Panc1 (cell line): ENCODE measurements at regions not wholly inside any gene's neighbourhood (a gene's known extent, or its start where the extent isn't known, plus 50 kb on each side); places are given as distances from the start of the nearest gene placed in this dataset.

Experiments used
- ATAC-seq: fragments of 200-7000 bp; cut with Tn5 transposase; 2 replicates; pipeline ENCODE4 v1.9.1; 2020; ENCODE audit warnings: mild to moderate bottlenecking, moderate library complexity
- BruUV-seq: library from RNA; stranded (reverse); fragments of 400-500 nt; replicated peaks from 2 replicates; lab custom pipeline; 2021; lab: Mats Ljungman, UMichigan
- CTCF ChIA-PET: fragments of 300-600 bp; sonication (Branson Sonifier 250); formaldehyde crosslinking; loops from one replicate; lab custom pipeline; 2022; ENCODE audit warnings: antibody characterized with exemption; lab: Charles Lee
- POLR2A ChIA-PET: fragments of 300-600 bp; sonication (Branson Sonifier 250); formaldehyde crosslinking; loops from one replicate; lab custom pipeline; 2022; ENCODE audit warnings: antibody characterized with exemption; lab: Charles Lee
- DNase-seq: peaks from one replicate; pipeline ENCODE4 v3.0.0-alpha.2; 2010; ENCODE audit warnings: low read depth, low spot score
- H3K27ac ChIP-seq: 2 replicates; pipeline ENCODE4 v1.5.1; 2011; ENCODE audit warnings: mild to moderate bottlenecking, low read length, inconsistent platforms
- H3K27me3 ChIP-seq: fragments of 200-500 bp; sonication (Bioruptor generic); 2 replicates; pipeline ENCODE4 v1.6.0; 2014; ENCODE audit warnings: low read length, inconsistent platforms; ENCODE audit not compliant: control insufficient read depth, insufficient read depth
- H3K36me3 ChIP-seq: fragments of 200-500 bp; sonication (Bioruptor generic); 2 replicates; pipeline ENCODE4 v1.5.1; 2014; ENCODE audit warnings: inconsistent platforms, mild to moderate bottlenecking, low read length, moderate library complexity; ENCODE audit not compliant: control insufficient read depth, insufficient read depth
- H3K4me1 ChIP-seq: 2 replicates; pipeline ENCODE4 v1.5.1; 2011; ENCODE audit warnings: inconsistent platforms, mild to moderate bottlenecking, low read length, moderate library complexity; ENCODE audit not compliant: control insufficient read depth, insufficient read depth
- H3K4me3 ChIP-seq, 2 experiments: 2 replicates each; pipeline ENCODE4 v1.5.1; 2011 to 2012; ENCODE audit warnings: low read depth in 2 of 2, low read length in 2 of 2, mild to moderate bottlenecking in 2 of 2, inconsistent platforms in 1 of 2, moderate library complexity in 1 of 2
- H3K9me3 ChIP-seq: fragments of 200-500 bp; sonication (Bioruptor generic); 2 replicates; pipeline ENCODE4 v1.5.1; 2014; ENCODE audit warnings: low read depth, mild to moderate bottlenecking, inconsistent platforms, low read length, moderate library complexity; ENCODE audit not compliant: control insufficient read depth, insufficient read depth
- CTCF ChIP-seq: fragments of 450-650 bp; IDR thresholded peaks from 2 replicates; pipeline ENCODE4 v1.5.1; 2017; ENCODE audit warnings: mild to moderate bottlenecking
- POLR2AphosphoS5 ChIP-seq: IDR thresholded peaks from 2 replicates; pipeline ENCODE4 v1.6.1; 2012; ENCODE audit warnings: mild to moderate bottlenecking, low read depth, low read length, moderate library complexity
- REST ChIP-seq, 2 experiments: IDR thresholded peaks; 2 replicates each; pipeline ENCODE4 v1.6.1; 2011 to 2012; ENCODE audit warnings: low read depth in 2 of 2, control low read depth in 1 of 2, low read length in 1 of 2, mild to moderate bottlenecking in 1 of 2, moderate library complexity in 1 of 2; ENCODE audit not compliant: insufficient read depth in 1 of 2
- SIN3A ChIP-seq: IDR thresholded peaks from 2 replicates; pipeline ENCODE4 v1.6.1; 2012; ENCODE audit warnings: low read depth, mild to moderate bottlenecking, low read length, moderate library complexity, borderline replicate concordance; ENCODE audit not compliant: insufficient read depth
- TCF7L2 ChIP-seq: IDR thresholded peaks from 2 replicates; pipeline ENCODE4 v1.6.1; 2011; ENCODE audit warnings: mild to moderate bottlenecking, low read depth, low read length, inconsistent platforms
- in situ Hi-C: cut with HindIII; loops from 2 replicates; pipeline ENCODE4 v1.10.0; 2016; ENCODE audit warnings: low sequenced_read_pairs, low pct_unique_long_range_greater_than_20kb
- intact Hi-C: fragments of 100-400 bp; cut with micrococcal nuclease; formaldehyde crosslinking; loops from one replicate; pipeline ENCODE4 v1.10.0; 2022; ENCODE audit not compliant: unreplicated experiment

- ChIA-PET CTCF (no interaction called here), POLR2A (no interaction called here)
- no peak for DNase-seq
- intact Hi-C loops: no loop called here
- no peak for TF ChIP-seq REST (IDR thresholded peaks at IDR 0.05; ENCODE audit: insufficient read depth in 1 of 2, low read depth in 2 of 2, low read length in 1 of 2)
- in situ Hi-C loops: no loop called here
- H3K36me3 ChIP-seq: no peaks in the 10 kb centered on the region
- no peak for ATAC-seq
- H3K27me3 ChIP-seq: no peaks in the 10 kb centered on the region
- BruUV-seq: no TSS peak
- no peaks in the 10 kb centered on the region for H3K9me3 ChIP-seq
- H3K4me1 ChIP-seq: no peaks in the 10 kb centered on the region
- H3K27ac ChIP-seq: no peak overlapping the region
- H3K4me3 ChIP-seq: no peak overlapping the region
Observed at GRCh38 chr9:89850153-89850552, 245.3 kb downstream of the GADD45G start.

GRCh38 chr9:89850631-89851325, 246.0 kb downstream of the GADD45G start:
- Histone ChIP-seq H3K27ac (no peak overlapping the region), H3K4me3 (no peak overlapping the region), H3K9me3 (no peaks in the 10 kb centered on the region), H3K27me3 (no peaks in the 10 kb centered on the region), H3K4me1 (no peaks in the 10 kb centered on the region), H3K36me3 (no peaks in the 10 kb centered on the region)
- CTCF ChIA-PET: no interaction called here
- DNase-seq (no peak), ATAC-seq (peak; percentile 76)
- TF ChIP-seq CTCF (no peak), SIN3A (no peak), REST (IDR thresholded peaks at IDR 0.05; ENCODE audit: insufficient read depth in 1 of 2, low read depth in 2 of 2, low read length in 1 of 2) (no peak), POLR2AphosphoS5 (no peak), TCF7L2 (no peak)
- POLR2A ChIA-PET: no interaction called here
- in situ Hi-C loops: no loop called here
- BruUV-seq: no TSS peak
- intact Hi-C loops: no loop called here
